ENCODE measurements at regions not wholly inside any gene's neighbourhood (a gene's known extent, or its start where the extent isn't known, plus 50 kb on each side); places are given as distances from the start of the nearest gene placed in this dataset.

DNA sequence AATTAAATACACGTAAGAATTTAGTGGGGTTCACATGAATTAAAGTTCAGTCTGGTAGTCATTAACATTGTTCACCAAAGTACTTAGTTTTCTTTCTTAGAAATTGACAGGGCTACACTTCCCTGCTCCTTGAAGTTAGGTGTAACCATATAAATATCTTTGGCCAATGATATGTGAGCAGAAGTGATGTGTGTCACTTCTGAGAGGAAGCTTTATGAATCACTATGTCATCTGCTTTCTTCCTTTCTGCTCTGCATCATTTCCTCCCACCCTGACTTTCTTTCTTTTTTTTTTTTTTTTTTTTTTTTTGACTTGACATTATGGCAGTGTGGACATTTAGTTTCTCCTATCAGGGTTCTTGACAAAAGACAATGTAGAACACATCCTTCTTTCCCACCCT is 156.2 kb upstream of the COL8A1 start:
- no peak for TF ChIP-seq BRCA1 (IDR thresholded peaks at IDR 0.05; ENCODE audit: low read depth, low read length)
- no peak for TF ChIP-seq ETV6 (conservative IDR thresholded peaks at IDR 0.05 in 1 of 2, IDR thresholded peaks at IDR 0.05 in 1 of 2; ENCODE audit: borderline replicate concordance in 1 of 2, low read depth in 1 of 2)
- TF ChIP-seq SREBF1 (IDR thresholded peaks at IDR 0.05; ENCODE audit: low read length), result no peak
